ENCODE measurements at regions not wholly inside any gene's neighbourhood (a gene's known extent, or its start where the extent isn't known, plus 50 kb on each side); places are given as distances from the start of the nearest gene placed in this dataset.

- TF ChIP-seq CTCF (IDR thresholded peaks at IDR 0.05) = no peak
- no peak overlapping the region for H3K4me3 Mint-ChIP-seq
- DNase-seq (no peak), ATAC-seq (ENCODE audit: low read depth) (no peak)
- H3K9me3 Mint-ChIP-seq = no peaks in the 10 kb centered on the region
- intact Hi-C loops (cut with micrococcal nuclease) = no loop called here
- ChIA-PET POLR2A (no interaction called here), CTCF (no interaction called here)
- H3K36me3 Mint-ChIP-seq (ENCODE audit: low read depth) = no peaks in the 10 kb centered on the region
- H3K27me3 Mint-ChIP-seq = peaks cover 2% of the 10 kb centered on the region
- no peaks in the 10 kb centered on the region for H3K4me1 Mint-ChIP-seq
- no peak overlapping the region for H3K27ac Mint-ChIP-seq
These were observed 241.5 kb downstream of the WDR11 start for GRCh38 chr10:121092720-121093095.

- H3K4me1 Mint-ChIP-seq = no peaks in the 10 kb centered on the region
- TF ChIP-seq CTCF (IDR thresholded peaks at IDR 0.05) = no peak
- DNase-seq (no peak), ATAC-seq (ENCODE audit: low read depth) (no peak)
- H3K36me3 Mint-ChIP-seq (ENCODE audit: low read depth) = no peaks in the 10 kb centered on the region
- no peaks in the 10 kb centered on the region for H3K9me3 Mint-ChIP-seq
- intact Hi-C loops (cut with micrococcal nuclease) = no loop called here
- no peak overlapping the region for H3K27ac Mint-ChIP-seq
- CTCF ChIA-PET = no interaction called here
- H3K27me3 Mint-ChIP-seq = peaks cover 2% of the 10 kb centered on the region
- H3K4me3 Mint-ChIP-seq = no peak overlapping the region
- POLR2A ChIA-PET = no interaction called here
These were observed 245.7 kb downstream of the WDR11 start for GRCh38 chr10:121096617-121097431.

- Mint-ChIP-seq H3K36me3 (ENCODE audit: low read depth) (no peaks in the 10 kb centered on the region), H3K4me3 (no peak overlapping the region), H3K27me3 (peaks cover 2% of the 10 kb centered on the region), H3K4me1 (no peaks in the 10 kb centered on the region), H3K9me3 (no peaks in the 10 kb centered on the region), H3K27ac (no peak overlapping the region)
- CTCF ChIA-PET = no interaction called here
- ATAC-seq (ENCODE audit: low read depth) = no peak
- POLR2A ChIA-PET = no interaction called here
- intact Hi-C loops (cut with micrococcal nuclease) = no loop called here
- DNase-seq = no peak
- TF ChIP-seq CTCF (IDR thresholded peaks at IDR 0.05) = no peak
These were observed 247.0 kb downstream of the WDR11 start for GRCh38 chr10:121098211-121098610.

- ATAC-seq (ENCODE audit: low read depth) (no peak), DNase-seq (no peak)
- POLR2A ChIA-PET = no interaction called here
- CTCF ChIA-PET = no interaction called here
- Mint-ChIP-seq H3K36me3 (ENCODE audit: low read depth) (no peaks in the 10 kb centered on the region), H3K4me3 (no peak overlapping the region), H3K4me1 (no peaks in the 10 kb centered on the region), H3K9me3 (no peaks in the 10 kb centered on the region), H3K27ac (no peak overlapping the region), H3K27me3 (peaks cover 2% of the 10 kb centered on the region)
- intact Hi-C loops (cut with micrococcal nuclease) = no loop called here
- no peak for TF ChIP-seq CTCF (IDR thresholded peaks at IDR 0.05)
These were observed 247.6 kb downstream of the WDR11 start for GRCh38 chr10:121098751-121099150.

- no peaks in the 10 kb centered on the region for H3K4me1 Mint-ChIP-seq
- no peaks in the 10 kb centered on the region for H3K9me3 Mint-ChIP-seq
- DNase-seq = no peak
- H3K4me3 Mint-ChIP-seq = no peak overlapping the region
- peaks cover 2% of the 10 kb centered on the region for H3K27me3 Mint-ChIP-seq
- ATAC-seq (ENCODE audit: low read depth) = no peak
- no peak overlapping the region for H3K27ac Mint-ChIP-seq
- H3K36me3 Mint-ChIP-seq (ENCODE audit: low read depth) = no peaks in the 10 kb centered on the region
- CTCF ChIA-PET = no interaction called here
- POLR2A ChIA-PET = no interaction called here
- intact Hi-C loops (cut with micrococcal nuclease) = no loop called here
- TF ChIP-seq CTCF (IDR thresholded peaks at IDR 0.05) = no peak
These were observed 248.0 kb downstream of the WDR11 start for GRCh38 chr10:121099181-121099580.
